HG02840 (cell line): ENCODE measurements at regions not wholly inside any gene's neighbourhood (a gene's known extent, or its start where the extent isn't known, plus 50 kb on each side); places are given as distances from the start of the nearest gene placed in this dataset.

Experiments used
- ATAC-seq: cut with Tn5 transposase; IDR thresholded peaks from one replicate; pipeline ENCODE4 v1.9.1; 2021; ENCODE audit warnings: mild to moderate bottlenecking, moderate library complexity, moderate number of reproducible peaks; ENCODE audit not compliant: unreplicated experiment, low FRiP score

DNA sequence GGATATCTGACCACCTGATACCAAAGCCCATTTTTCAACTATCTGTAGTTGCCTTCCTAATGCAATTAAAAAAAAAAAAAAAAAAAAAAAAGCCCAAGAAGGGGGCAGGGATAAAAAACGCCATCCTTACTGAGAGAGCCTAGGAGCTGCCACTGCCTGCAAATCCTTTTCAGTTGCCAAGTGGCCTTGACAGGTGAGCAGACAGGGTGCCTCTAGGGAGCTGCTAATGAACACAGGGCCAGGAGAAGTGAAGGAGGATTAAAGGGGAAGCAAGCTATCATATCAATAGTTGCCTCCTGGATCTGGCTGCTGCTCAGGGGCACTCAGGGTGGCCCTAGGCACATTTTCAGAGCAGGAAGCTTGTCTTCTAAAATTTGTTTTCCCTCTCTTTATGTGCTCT, 547.4 kb downstream of the TLE1 start:
- no peak for ATAC-seq

DNA sequence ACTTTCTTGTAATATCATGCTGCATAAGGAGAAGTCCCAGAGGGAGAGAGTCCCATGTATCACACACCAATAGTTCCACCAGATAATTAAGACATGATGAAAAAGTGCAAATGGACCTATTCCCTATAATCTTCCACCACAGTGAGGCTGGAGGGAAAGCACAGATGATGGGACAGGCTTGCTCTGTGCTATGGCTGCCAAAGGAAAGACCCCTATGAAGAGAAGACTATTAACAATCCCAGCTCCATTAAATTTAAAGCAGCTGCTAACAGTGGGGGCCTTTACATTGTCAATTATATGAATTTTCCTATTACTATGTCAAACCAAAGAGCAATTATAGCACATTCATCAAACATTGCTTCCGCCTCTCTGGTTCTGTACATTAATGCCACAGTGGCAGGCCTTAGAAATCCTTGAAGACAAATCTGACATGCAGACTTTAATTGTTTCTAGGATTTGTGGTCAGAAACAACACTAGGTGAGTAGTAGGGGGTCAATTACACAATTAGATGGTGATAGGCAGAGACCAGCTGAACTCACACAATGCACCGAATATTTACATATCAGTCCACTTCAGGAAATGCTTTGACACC, 551.3 kb downstream of the TLE1 start:
- ATAC-seq, result no peak

DNA sequence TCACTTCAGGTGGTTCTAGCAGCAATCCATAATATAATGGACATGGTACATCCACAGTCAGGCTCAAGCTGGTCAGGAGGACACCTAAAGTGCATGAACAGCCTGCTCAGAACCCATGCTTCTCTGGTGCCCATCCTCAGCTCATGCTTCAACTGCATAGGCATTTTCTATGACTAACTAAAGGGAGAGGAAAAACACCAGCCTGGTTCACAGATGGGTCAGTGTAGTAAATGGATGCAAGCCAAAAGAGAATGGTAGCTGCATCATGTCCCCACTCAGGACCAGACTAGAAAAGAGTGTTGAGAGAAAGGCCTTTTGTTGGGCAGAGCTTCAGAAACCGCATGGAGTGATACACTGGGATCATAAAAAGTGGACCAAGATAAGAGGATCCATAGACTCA, 556.6 kb downstream of the TLE1 start:
- ATAC-seq, result no peak

DNA sequence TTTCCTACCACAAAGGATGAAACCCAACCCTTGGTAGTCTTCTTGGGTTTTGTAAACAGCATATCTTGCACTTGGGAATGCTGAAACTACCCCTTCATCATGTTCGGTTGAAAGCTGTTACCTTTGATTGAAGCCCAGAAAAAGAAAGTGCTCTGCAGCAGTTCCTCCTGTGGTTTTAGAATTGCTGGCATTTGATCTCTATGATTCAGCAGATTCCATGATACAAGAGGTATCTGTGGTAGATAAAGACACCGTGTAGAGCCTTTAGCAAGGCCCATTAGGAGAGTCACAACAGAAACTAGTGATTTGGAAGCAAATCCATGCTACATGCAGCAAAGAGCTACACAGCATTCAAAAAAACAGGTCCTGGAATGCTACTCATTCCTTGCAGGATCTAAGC, 557.0 kb downstream of the TLE1 start:
- no peak for ATAC-seq

DNA sequence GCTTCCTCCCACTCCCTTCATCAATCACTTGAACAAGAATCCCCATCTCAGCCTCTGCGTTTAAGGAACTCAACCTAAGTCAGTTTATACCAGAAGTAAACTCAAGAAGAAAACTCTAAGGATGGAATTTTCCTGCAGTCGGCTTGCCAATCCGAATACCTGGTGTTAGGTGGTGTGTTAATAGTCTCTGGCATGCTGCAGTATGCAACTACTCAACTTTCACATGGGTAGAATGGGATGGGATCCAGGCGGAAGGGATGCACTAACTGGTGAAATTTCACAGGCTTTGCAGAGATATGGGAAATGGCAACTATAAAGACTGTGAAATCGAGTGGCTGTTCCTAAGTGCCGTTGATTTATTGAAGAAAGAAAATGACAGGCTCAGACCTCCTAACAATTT, 560.6 kb downstream of the TLE1 start:
- ATAC-seq, result no peak

DNA sequence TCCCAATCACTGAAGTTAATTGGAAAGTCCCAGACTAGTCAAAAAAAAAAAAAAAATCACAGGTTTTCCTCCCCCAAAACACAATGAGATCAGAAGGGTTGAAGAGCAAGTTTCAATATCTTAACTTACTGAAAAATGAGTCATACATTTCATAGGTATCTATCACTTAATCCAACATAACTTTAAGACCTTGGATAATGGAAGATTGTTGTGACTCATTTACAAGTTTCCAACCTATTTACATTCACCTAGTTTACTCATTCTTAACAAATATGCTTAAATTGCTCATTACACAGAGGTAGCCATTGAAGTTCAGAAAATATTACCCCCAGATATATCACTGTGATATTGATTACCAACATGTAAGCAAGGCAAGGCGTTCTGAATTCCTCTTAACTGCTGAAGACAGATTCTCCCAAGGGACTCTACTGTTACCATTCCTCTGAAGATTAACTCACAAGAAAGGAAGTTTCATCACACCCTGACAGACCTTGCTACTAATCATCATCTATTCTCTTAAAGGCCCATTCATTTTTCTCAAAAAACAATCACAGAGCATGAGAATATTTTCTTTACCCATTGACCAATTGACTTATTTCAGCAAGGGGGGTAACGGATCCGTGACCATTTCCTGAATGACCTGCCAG, 563.8 kb downstream of the TLE1 start:
- ATAC-seq, result no peak

DNA sequence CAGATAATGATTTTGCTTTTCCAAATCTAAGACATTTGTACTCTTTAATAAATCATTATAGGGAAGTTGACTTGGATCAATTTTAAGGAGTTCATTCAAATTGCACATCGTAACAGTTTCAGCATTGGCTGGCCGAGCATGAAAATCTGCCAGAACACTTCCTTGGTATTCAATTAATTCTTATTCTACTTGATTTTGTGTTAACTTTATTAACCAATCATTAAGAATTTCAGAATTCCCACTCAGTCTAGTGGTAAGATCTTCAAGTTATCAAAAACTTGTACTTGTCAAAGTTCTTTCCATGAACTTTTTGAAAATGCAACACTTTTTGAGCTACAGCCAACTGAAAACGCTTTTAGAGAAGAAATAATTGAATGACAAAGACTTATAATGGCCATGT, 565.8 kb downstream of the TLE1 start:
- ATAC-seq, result no peak

DNA sequence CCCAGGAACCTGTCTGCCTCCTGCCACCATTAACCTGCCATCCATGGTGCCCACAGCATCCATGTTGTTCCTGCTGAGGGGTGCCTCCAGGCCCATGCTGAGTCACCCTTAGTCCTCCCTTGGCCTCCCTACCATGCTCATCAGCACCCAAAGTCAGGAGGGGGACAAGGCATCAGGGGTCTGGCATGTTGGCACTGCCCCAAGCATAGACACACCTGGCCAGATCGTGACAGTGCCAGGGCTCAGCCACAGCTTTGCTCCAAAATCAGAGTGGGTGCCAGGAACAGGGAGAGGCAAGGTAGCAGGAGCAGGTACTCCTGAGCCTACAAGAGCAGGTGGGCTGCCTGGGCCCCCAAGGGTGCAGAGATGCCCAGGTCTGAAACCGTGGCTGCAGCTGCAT, 566.6 kb downstream of the TLE1 start:
- no peak for ATAC-seq

DNA sequence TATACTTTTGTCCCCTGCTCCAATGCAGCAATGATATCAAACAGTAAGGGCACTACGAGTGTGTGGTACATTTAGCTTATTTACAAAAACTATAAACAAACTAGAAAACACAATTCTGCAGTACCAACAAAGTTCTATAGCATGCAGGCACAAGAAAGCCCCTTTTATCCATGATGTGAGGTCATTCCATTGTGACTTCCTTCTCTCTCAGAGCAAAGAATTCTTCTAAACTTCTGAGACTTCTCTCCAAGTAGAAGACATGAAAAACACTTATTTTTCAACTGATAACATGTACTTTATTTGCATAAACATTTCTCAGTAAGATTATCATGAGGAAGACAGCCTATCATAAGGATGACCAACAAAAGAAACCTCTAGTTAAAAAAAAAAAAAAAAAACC, 569.8 kb downstream of the TLE1 start:
- no peak for ATAC-seq

DNA sequence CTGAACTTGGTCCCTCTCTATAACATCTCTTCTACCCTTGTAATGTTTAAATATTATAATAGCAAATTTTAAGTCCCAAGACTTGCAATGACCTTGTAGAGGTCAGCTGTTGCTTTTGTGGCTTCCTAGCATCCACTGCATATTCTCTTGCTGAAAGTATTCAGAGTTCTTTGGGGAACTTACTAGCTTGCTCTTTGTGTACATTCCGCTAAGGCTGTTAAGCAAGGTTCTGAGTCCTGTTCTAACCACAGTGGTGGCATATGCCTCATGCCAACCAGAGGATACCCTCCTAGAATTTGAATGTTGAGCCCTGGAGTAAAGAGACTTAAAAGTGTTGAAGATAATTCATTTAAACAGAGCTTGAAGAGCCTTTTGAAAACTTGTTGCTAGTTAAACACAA, 570.9 kb downstream of the TLE1 start:
- ATAC-seq, result no peak

DNA sequence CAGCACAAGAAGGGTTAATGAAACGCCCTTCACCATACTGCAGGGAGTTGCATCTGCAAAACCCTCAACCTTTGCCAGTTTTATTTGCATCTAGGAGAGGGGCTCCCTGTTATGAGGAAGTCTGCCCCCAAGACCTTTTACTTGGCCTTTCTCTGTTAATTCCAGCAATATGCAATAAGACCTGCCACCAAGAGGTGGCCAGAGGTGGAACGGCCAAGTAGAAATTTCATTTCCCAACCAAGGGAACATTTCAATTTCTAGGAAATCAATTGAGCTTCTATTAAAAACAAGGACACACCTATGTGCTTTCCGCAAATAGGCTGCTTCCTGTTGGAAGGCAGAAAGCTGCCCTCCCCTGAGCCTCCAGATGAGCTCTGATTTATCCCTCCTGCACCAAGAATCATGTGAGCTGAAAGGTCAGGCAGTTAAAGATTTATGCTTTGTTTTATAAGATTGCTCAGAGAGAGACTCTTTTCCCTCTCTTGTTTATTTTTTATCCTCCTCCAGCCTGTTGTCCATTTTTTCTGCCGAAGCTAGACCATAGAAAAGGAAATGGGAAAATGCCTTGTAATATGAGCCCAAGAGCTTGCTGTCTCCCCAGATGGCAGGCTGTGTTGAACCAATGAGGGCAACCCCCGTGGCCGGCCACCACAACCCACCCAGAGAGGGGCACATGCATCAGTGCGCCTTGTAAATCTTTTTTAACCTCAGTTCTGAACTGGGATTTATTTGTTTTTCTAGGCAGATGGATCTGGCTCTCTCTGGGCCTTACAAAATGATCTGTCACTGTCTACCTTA, 572.8 kb downstream of the TLE1 start:
- no peak for ATAC-seq

DNA sequence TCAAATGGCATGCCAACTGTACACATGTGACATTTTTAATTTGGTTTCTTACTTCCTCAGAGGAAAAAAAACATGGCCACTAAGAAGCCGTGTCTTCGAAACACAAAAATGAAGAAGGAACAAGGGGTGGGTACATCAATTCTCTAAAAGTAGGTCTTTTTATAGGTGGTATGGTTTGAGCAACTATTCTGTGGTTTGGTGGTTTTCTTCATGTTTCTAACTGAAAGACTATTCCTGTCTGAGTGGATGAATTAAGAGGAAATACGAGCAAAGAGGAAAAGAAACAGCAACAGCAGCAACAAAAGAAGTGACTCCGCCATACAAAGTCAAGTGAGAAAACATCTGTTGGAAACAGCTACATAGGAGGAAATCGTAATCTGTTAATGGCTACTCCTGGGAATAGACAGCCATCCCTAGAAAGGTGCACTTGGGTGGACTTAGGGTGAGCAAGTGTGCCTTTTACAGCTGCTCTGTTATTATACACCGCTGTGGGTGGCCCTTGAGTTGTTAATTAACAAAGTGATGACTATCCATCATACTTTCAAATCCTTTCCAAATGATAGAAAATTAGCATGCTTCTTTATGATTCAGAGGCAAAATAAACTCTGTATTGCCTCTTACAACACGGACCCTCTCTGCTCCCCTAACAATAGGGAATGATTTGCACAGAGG, 575.8 kb downstream of the TLE1 start:
- ATAC-seq, result no peak

DNA sequence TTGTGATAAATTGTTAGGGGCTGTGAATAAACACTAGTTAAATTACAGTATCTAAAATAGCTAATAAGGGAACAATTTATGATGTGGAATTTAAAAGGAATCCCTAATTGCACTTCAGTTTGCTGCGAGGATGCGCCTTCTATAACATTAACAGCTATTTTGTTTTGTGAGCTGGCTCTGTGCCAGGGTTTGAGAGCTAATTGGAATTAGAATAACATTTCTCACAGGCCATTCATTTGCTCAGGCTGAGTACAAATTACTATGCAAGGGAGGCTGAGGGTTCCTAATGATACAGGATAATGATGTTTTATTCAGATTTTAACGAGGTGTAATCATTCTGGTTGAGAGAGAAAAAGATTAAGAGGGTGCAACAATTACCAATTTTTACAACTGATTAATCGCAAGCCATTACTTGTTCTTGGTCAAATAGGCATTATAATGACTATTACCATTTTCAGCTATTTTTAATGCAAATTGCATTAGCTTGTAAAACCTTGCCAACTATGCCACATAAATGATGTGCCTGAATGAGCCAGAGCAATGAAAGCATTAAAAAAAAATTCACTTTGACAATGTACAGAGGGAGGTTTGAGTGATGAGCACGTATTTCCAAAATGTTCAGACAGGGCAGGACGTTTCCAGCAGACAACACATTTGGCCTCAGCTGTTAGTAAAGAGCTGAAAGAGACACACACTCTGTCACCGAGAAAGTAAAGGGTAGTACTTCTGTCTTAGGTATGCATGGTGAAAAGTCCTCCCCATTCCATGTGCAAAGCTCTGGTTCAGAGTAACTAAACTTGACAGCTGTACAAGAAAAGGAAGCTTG, 576.5 kb downstream of the TLE1 start:
- no peak for ATAC-seq

DNA sequence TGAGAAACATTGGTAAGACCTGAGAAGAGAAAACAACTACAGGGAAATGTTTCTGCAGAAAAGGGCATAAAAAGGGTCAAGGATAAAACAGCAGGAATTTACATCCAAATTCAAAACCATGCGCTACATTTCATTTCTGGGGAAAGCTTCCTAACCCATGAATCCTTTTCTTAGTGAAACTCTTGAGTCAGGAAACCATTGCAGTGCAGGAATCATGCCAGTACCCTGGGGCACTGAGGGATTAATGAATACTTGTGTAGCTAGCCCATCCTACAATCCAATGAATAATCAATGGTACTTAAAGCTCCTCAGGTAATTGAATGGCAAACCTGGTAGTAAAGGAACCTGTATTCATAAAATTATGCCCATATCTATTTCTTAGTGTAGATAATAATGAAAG, 580.5 kb downstream of the TLE1 start:
- ATAC-seq, result no peak

DNA sequence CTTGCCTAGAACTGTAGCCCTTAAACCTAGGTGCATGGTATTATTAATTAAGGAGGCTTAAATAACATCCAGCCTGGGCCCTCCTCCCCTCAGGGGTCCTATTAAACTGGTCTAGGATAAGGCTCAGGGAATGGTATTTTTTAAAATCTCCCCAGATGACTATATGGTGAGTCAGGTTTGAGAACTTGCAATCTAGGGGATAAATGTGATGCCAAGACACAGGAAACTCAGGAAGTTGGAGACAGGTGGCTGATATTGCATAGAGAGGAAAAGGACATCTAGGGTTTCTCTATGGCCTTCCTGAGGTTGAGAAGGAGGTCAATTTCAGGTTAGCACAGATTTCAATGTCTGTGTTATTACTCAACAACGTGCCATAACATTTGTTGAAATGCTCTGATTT, 581.0 kb downstream of the TLE1 start:
- no peak for ATAC-seq

DNA sequence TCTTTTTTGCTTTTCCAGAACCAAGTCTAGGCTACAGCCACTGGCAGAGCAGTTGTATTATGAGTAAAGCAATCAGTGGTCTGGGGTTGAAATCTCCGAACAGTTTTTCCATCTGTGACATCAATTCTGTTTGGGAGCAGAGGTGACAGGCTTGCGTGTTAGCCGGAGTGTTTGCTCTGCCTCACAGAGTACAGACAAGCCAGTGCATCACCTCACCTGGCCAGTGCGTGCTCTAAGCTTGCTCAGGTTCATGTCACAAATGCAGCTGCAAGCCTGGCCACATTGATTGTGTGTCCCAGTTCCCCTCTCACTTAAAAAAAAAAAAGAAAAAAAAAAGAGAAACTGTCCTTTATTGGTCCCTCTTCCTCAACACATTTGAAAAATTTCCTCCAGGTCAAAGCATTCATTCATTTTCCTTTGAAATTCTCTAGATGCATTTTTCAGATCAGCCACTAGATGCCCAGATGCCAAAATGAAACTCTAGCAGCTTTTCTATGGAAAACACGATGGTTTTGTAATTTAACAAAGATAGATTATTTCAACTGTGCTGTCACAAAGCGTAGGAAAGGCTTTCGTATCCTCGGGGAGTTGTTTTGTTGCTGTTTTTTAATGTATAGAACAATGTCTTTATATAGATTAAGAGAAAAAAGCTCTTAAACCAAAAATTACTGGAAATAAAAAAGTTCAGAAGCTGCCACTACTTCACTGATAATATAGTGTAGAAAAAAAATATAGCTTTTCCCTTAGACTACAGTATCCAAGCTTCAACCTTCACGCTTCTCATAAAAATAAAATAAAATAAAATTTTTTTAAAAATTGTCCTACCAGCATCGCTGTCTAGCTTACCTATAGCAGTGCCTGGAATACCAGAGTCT, 585.5 kb downstream of the TLE1 start:
- no peak for ATAC-seq

DNA sequence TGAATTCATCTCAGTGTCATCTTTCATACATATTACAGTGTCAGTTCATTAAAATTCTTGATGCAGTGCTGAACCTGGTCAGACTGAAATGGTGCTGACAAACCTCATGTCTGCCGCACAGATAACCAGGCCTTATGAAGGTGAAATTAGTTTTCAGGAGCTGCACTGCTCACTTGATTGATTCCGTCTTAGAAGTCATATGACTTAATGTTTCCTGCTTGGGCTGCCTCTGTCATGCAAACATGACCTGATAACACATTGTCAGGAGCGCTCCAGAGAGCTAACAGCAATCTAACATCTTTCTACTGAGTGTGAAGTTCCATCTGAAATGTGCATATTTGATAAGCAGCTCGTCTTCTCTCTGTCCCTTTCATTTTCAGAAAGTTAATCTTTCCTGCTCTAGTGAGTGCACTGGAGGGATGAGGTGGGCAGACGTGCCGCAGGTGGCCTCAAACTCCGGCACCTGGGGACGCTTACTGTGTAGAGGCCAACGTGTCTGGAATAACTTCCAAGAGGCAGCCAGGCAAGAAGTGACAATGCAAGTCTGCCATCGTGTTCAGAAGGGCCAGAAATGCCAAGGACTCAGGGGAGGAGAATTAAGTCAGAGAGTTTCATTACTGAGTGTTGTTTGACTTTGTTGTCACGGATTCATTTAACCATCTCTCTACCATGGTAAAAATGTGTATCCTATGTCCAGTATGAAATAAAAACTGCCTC, 592.1 kb downstream of the TLE1 start:
- no peak for ATAC-seq

DNA sequence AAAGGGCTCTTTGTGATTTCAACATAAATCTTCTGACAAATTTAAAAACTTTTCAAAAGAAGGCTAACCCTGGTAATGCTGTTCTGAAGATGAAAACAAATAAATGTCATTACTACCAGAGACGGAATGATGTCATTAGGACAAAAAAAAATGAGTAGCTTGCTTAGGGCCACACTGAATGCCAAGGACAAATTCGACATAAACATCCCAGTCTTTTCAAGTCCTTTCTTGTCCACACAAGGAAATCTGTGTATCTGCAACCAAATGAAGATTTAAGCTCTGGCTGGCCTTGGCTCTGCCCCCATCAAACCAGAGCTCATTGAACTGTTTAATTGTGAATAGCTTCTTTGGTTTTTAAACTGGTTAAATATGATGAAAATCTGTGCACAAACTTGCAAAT, 592.7 kb downstream of the TLE1 start:
- no peak for ATAC-seq

DNA sequence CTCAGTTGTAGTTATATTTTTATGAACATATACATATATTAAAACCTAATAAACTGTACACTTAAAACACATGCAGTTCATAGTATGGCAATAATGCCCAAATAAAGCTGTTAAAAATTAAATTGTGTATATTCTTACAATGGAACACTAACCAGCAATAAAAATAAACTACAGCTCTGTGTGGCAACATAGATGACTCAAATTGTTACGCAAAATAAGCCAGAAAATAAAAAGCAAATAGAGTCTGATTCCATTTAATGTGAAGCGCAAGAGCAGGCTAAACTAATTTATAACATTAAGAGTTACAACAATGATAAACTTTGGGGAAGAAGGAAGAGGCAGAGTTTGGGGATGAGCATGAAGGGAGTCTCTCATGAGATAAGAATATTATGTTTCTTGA, 597.3 kb downstream of the TLE1 start:
- ATAC-seq, result no peak
